ENCODE measurements at regions not wholly inside any gene's neighbourhood (a gene's known extent, or its start where the extent isn't known, plus 50 kb on each side); places are given as distances from the start of the nearest gene placed in this dataset.
"Not testable (repeated sequence)": the region's sequence is repeated elsewhere in the genome, so short reads cannot be mapped to it uniquely, and the experiment has no call there.

DNA sequence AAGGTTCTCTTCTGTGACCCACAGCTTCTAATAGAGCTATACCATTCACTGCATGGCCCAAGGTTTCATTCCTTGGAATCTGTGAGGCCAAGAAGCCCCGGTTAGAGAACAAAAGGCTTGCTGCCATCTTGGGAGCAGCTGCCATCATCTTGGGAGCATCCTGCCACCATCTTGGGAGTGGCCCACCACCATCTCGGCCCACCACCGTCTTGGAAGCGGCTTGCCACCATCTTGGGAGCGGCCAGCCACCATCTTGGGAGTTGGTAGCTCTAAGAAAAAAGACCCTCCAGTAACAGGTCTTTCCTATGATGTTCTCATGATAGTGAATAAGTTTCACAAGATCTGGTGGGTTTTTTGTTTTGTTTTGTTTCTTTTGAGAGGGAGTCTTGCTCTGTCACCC is 703.9 kb upstream of the ANO3 start:
- Histone ChIP-seq H3K79me2 (ENCODE audit: low read length) (no peaks in the 10 kb centered on the region), H3K27me3 (ENCODE audit: low read depth, low read length) (no peaks in the 10 kb centered on the region), H4K20me1 (ENCODE audit: insufficient read depth, low read length) (no peaks in the 10 kb centered on the region), H2AFZ (ENCODE audit: low read depth, low read length) (no peak overlapping the region; the same call in 1 of the 2 replicates), H3K4me3 (ENCODE audit: low read length) (no peak overlapping the region), H3K9me3 (ENCODE audit: insufficient read depth, low read length) (no peaks in the 10 kb centered on the region), H3K9ac (ENCODE audit: low read length) (no peak overlapping the region), H3K36me3 (replicated peaks; ENCODE audit: low read depth, low read length) (no peaks in the 10 kb centered on the region), H3K4me2 (ENCODE audit: low read length) (no peak overlapping the region), H3K4me1 (ENCODE audit: low read length) (no peaks in the 10 kb centered on the region), H3K27ac (ENCODE audit: low read length) (no peak overlapping the region)
- TF ChIP-seq, protein P1, sequence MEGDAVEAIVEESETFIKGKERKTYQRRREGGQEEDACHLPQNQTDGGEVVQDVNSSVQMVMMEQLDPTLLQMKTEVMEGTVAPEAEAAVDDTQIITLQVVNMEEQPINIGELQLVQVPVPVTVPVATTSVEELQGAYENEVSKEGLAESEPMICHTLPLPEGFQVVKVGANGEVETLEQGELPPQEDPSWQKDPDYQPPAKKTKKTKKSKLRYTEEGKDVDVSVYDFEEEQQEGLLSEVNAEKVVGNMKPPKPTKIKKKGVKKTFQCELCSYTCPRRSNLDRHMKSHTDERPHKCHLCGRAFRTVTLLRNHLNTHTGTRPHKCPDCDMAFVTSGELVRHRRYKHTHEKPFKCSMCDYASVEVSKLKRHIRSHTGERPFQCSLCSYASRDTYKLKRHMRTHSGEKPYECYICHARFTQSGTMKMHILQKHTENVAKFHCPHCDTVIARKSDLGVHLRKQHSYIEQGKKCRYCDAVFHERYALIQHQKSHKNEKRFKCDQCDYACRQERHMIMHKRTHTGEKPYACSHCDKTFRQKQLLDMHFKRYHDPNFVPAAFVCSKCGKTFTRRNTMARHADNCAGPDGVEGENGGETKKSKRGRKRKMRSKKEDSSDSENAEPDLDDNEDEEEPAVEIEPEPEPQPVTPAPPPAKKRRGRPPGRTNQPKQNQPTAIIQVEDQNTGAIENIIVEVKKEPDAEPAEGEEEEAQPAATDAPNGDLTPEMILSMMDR (IDR thresholded peaks at IDR 0.05; ENCODE audit: low read depth, low read length) = no peak
- no peak for TF ChIP-seq EZH2phosphoT487 (IDR thresholded peaks at IDR 0.05; ENCODE audit: low read depth)

DNA sequence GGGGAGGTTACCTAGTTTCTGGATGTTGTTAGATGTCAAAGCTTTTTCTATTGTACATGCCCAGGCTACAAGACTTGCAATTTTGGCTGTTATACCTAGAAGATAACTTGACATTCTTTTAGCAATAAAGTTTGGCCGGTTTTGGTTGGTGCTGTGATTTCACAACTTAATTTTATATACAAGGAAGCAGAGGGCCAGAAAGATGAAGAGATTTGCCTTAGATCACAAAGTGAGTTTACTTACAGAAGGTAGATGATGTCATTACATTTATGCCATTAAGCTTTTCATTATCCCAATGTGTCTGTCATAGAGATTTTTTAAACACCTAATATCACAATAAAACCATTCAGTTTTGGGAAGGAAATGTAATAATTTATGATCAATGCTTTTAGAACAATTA is 698.7 kb upstream of the ANO3 start:
- no peaks in the 10 kb centered on the region for H3K79me2 ChIP-seq (ENCODE audit: low read length)
- no peak overlapping the region for H3K4me2 ChIP-seq (ENCODE audit: low read length)
- TF ChIP-seq, protein P1 (IDR thresholded peaks at IDR 0.05; ENCODE audit: low read depth, low read length) = no peak
- TF ChIP-seq EZH2phosphoT487 (IDR thresholded peaks at IDR 0.05; ENCODE audit: low read depth) = no peak
- no peaks in the 10 kb centered on the region for H3K36me3 ChIP-seq (replicated peaks; ENCODE audit: low read depth, low read length)
- H4K20me1 ChIP-seq (ENCODE audit: insufficient read depth, low read length) = no peaks in the 10 kb centered on the region
- H3K4me3 ChIP-seq (ENCODE audit: low read length) = no peak overlapping the region
- H2AFZ ChIP-seq (ENCODE audit: low read depth, low read length) = no peak overlapping the region
- H3K27me3 ChIP-seq (ENCODE audit: low read depth, low read length) = no peaks in the 10 kb centered on the region
- H3K9ac ChIP-seq (ENCODE audit: low read length) = no peak overlapping the region
- H3K4me1 ChIP-seq (ENCODE audit: low read length) = no peaks in the 10 kb centered on the region
- no peak overlapping the region for H3K27ac ChIP-seq (ENCODE audit: low read length)
- no peaks in the 10 kb centered on the region for H3K9me3 ChIP-seq (ENCODE audit: insufficient read depth, low read length)

DNA sequence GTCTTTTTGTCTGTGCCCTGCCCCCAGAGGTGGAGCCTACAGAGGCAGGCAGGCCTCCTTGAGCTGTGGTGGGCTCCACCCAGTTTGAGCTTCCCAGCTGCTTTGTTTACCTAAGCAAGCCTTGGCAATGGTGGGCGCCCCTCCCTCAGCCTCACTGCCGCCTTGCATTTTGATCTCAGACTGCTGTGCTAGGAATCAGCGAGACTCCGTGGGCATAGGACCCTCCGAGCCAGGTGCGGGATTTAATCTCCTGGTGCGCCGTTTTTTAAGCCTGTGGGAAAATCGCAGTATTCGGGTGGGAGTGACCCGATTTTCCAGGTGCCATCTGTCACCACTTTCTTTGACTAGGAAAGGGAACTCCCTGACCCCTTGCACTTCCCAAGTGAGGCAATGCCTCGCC is 682.7 kb upstream of the ANO3 start:
- H3K27ac ChIP-seq (ENCODE audit: low read length); H4K20me1 ChIP-seq (ENCODE audit: insufficient read depth, low read length); H3K9ac ChIP-seq (ENCODE audit: low read length); H3K4me1 ChIP-seq (ENCODE audit: low read length); H3K36me3 ChIP-seq (replicated peaks; ENCODE audit: low read depth, low read length); H3K79me2 ChIP-seq (ENCODE audit: low read length); H3K4me3 ChIP-seq (ENCODE audit: low read length); H2AFZ ChIP-seq (ENCODE audit: low read depth, low read length); H3K4me2 ChIP-seq (ENCODE audit: low read length); H3K27me3 ChIP-seq (ENCODE audit: low read depth, low read length); H3K9me3 ChIP-seq (ENCODE audit: insufficient read depth, low read length): not testable (repeated sequence)

DNA sequence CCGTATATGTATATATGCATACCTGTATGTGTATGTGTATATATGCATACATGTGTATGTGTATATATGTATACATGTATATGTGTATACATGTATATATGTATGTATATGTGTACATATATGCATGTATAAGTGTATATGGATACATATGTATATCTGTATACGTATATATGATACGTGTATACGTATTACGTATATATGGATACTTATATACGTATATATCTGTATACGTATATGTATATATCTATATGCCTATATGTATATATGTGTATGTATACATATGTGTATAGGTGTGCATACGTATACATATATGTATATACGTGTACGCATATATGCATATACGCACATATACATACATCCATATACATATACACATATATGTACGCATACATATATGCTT is 681.6 kb upstream of the ANO3 start:
- Histone ChIP-seq H2AFZ (ENCODE audit: low read depth, low read length) (no peak overlapping the region), H3K27ac (ENCODE audit: low read length) (no peak overlapping the region), H3K4me2 (ENCODE audit: low read length) (no peak overlapping the region), H3K27me3 (ENCODE audit: low read depth, low read length) (no peaks in the 10 kb centered on the region), H3K79me2 (ENCODE audit: low read length) (no peaks in the 10 kb centered on the region), H4K20me1 (ENCODE audit: insufficient read depth, low read length) (no peaks in the 10 kb centered on the region), H3K4me1 (ENCODE audit: low read length) (no peaks in the 10 kb centered on the region), H3K9ac (ENCODE audit: low read length) (no peak overlapping the region), H3K36me3 (replicated peaks; ENCODE audit: low read depth, low read length) (no peaks in the 10 kb centered on the region), H3K4me3 (ENCODE audit: low read length) (no peak overlapping the region), H3K9me3 (ENCODE audit: insufficient read depth, low read length) (no peaks in the 10 kb centered on the region)
- TF ChIP-seq EZH2phosphoT487 (IDR thresholded peaks at IDR 0.05; ENCODE audit: low read depth) = no peak
- TF ChIP-seq, protein P1 (IDR thresholded peaks at IDR 0.05; ENCODE audit: low read depth, low read length) = no peak

DNA sequence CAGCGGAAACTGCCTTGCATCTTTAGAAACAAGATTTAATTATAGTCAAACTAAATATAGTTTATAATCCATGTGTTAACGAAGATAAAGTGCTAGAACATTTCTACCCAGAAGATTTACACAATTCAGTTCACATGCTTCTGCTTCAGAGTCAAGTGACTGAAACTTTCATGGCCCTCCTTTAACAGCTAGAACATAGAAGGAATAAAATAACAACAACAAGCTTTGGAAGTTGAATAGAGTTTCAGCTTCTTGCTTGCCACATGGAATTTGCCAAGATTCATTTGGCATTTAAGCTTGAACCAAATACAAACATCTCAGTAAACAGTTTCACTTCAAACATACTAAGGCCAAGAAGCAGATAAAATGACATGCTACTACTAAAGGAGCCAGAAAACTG is 676.3 kb upstream of the ANO3 start:
- H3K4me1 ChIP-seq (ENCODE audit: low read length) = no peaks in the 10 kb centered on the region
- H2AFZ ChIP-seq (ENCODE audit: low read depth, low read length) = no peak overlapping the region
- H4K20me1 ChIP-seq (ENCODE audit: insufficient read depth, low read length) = no peaks in the 10 kb centered on the region
- no peaks in the 10 kb centered on the region for H3K36me3 ChIP-seq (replicated peaks; ENCODE audit: low read depth, low read length)
- H3K4me3 ChIP-seq (ENCODE audit: low read length) = no peak overlapping the region
- no peaks in the 10 kb centered on the region for H3K9me3 ChIP-seq (ENCODE audit: insufficient read depth, low read length)
- H3K27me3 ChIP-seq (ENCODE audit: low read depth, low read length) = no peaks in the 10 kb centered on the region
- no peaks in the 10 kb centered on the region for H3K79me2 ChIP-seq (ENCODE audit: low read length)
- no peak overlapping the region for H3K9ac ChIP-seq (ENCODE audit: low read length)
- no peak overlapping the region for H3K4me2 ChIP-seq (ENCODE audit: low read length)
- no peak for TF ChIP-seq EZH2phosphoT487 (IDR thresholded peaks at IDR 0.05; ENCODE audit: low read depth)
- TF ChIP-seq, protein P1 (IDR thresholded peaks at IDR 0.05; ENCODE audit: low read depth, low read length) = no peak
- H3K27ac ChIP-seq (ENCODE audit: low read length) = no peak overlapping the region
